ENCODE measurements at regions not wholly inside any gene's neighbourhood (a gene's known extent, or its start where the extent isn't known, plus 50 kb on each side); places are given as distances from the start of the nearest gene placed in this dataset.

DNA sequence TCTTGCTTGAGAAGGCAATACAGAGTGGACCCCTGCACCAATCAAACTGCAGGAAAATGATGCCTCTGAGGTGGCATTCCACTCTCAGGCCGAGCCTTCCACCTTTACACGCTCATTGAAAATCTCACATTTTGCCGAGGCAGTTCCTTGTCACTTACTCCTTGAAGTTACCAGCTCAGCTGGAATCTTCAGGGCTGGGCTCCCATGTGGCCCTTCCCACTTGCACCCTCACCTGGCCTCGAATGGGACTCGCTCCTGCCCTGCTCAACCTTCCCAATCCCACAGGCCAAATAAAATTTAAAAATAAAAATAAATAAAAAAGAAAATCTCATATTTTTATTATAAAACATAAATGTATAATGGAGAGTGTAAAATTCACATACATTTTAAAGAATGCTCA lies 790.7 kb upstream of the COBL start:
- TF ChIP-seq EZH2 (IDR thresholded peaks at IDR 0.05; ENCODE audit: insufficient read depth, low read length) = no peak
- TF ChIP-seq, protein P1, sequence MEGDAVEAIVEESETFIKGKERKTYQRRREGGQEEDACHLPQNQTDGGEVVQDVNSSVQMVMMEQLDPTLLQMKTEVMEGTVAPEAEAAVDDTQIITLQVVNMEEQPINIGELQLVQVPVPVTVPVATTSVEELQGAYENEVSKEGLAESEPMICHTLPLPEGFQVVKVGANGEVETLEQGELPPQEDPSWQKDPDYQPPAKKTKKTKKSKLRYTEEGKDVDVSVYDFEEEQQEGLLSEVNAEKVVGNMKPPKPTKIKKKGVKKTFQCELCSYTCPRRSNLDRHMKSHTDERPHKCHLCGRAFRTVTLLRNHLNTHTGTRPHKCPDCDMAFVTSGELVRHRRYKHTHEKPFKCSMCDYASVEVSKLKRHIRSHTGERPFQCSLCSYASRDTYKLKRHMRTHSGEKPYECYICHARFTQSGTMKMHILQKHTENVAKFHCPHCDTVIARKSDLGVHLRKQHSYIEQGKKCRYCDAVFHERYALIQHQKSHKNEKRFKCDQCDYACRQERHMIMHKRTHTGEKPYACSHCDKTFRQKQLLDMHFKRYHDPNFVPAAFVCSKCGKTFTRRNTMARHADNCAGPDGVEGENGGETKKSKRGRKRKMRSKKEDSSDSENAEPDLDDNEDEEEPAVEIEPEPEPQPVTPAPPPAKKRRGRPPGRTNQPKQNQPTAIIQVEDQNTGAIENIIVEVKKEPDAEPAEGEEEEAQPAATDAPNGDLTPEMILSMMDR (IDR thresholded peaks at IDR 0.05; ENCODE audit: insufficient read depth, low read depth, low read length) = no peak

All from astrocyte (in vitro differentiated cells and primary cell).